ENCODE measurements at regions not wholly inside any gene's neighbourhood (a gene's known extent, or its start where the extent isn't known, plus 50 kb on each side); places are given as distances from the start of the nearest gene placed in this dataset.

DNA sequence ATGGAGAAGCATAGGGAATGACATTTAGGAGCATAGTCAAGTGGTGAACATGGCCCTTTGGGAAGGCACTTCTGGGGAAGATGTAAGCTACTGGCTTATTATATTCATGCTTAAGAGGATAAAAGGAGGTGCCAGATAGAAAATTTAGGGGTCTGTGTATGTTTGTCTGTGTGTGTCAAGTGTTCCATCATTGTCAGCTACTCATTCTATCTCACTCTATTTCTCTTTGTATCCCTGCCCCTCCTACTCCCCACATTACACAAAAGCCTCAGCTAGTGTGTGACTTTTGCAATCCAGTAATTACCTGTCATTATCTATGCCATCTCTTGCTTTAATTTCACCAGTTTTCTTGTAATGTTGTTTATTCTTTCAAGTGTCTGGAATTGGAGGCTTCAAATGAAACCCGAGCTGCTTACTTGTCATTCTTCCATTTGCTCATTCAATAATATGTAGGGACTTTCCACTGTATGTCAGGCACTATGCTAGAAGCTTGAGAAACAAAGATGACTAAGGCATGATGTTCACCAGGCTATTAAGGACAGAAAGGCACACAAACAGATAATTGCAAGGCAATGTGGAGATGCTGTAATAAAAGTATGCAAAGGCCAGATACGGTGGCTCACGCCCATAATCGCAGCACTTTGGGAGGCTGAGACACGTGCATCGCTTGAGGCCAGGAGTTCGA is 229.8 kb upstream of the TEX13C start:
- H3K4me3 ChIP-seq (ENCODE audit: low read depth, low read length) = no peak overlapping the region

DNA sequence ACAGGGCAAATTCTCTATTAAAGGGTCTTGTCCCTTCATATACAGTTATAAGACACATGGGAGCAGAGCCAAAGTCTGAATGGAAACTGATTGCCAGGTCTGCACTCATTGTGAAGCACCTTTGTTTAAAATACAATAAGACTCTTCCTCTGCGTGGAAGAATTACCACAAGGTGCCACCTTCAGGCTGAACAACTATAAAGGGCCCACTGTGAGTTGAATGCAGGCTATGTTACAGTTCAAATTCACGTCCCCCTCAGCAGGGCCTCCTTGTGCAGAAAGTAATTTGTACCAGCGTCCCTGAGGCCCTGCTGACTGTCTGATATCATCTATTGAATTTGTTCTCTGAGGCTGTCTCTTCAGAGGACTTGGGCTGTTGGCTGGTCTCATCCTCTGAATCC is 225.8 kb upstream of the TEX13C start:
- Histone ChIP-seq H3K9ac (ENCODE audit: low read depth, low read length) (no peak overlapping the region), H3K36me3 (ENCODE audit: control insufficient read depth, insufficient read depth, low read length) (no peaks in the 10 kb centered on the region)

More for the DNA sequence above, 229.8 kb upstream of the TEX13C start:
- H3K9me3 ChIP-seq (ENCODE audit: control insufficient read depth, insufficient read depth, low read length) = no peaks in the 10 kb centered on the region
- H3K36me3 ChIP-seq (ENCODE audit: control insufficient read depth, insufficient read depth, low read length) = no peaks in the 10 kb centered on the region
- H3K27me3 ChIP-seq (ENCODE audit: control insufficient read depth, insufficient read depth, low read length) = no peaks in the 10 kb centered on the region
- H3K9ac ChIP-seq (ENCODE audit: low read depth, low read length) = no peak overlapping the region
- H3K4me1 ChIP-seq (ENCODE audit: control insufficient read depth, insufficient read depth, low read length) = no peaks in the 10 kb centered on the region

DNA sequence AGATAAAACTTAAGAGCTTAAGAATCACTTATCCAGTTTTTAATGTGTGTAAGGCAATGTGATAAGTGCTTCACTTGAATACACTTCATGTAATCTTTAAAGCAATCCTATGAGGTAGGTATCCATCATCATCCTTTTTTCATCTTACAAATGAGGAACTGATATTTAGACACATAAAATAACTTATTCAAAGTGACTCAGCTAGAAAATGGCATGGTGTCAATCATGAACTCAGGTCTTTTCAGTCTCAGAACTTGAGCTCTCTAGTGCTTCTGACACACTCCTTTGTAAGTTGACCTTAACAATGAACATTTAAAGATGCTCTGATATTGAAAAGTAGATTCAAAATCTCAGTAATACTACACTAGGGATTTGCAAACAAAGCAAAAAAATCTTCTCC is 224.8 kb upstream of the TEX13C start:
- Histone ChIP-seq H3K4me1 (ENCODE audit: control insufficient read depth, insufficient read depth, low read length) (no peaks in the 10 kb centered on the region), H3K27me3 (ENCODE audit: control insufficient read depth, insufficient read depth, low read length) (no peaks in the 10 kb centered on the region), H3K4me3 (ENCODE audit: low read depth, low read length) (no peak overlapping the region), H3K9me3 (ENCODE audit: control insufficient read depth, insufficient read depth, low read length) (no peaks in the 10 kb centered on the region), H3K36me3 (ENCODE audit: control insufficient read depth, insufficient read depth, low read length) (no peaks in the 10 kb centered on the region), H3K9ac (ENCODE audit: low read depth, low read length) (no peak overlapping the region)

More for the DNA sequence above, 225.8 kb upstream of the TEX13C start:
- Histone ChIP-seq H3K4me3 (ENCODE audit: low read depth, low read length) (no peak overlapping the region), H3K9me3 (ENCODE audit: control insufficient read depth, insufficient read depth, low read length) (no peaks in the 10 kb centered on the region), H3K4me1 (ENCODE audit: control insufficient read depth, insufficient read depth, low read length) (no peaks in the 10 kb centered on the region), H3K27me3 (ENCODE audit: control insufficient read depth, insufficient read depth, low read length) (no peaks in the 10 kb centered on the region)

DNA sequence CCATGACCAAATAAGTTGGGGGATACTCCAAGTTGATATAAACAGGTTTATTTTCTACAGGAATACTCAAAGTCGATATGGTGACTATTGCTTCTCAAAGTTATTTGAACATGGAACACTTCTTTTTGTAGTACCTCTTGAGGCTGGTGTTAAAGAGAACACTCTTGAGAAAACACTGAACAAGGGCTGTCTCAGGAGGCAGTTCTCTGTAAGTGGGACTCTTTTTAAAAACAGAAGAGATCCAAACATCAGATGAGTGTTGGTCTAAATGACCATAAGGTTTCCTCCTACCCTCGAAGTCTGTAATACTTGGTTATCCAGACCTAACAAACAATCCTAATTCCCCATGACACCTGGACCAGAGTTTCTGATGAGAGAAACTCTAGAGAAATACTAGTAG is 223.2 kb upstream of the TEX13C start:
- Histone ChIP-seq H3K4me1 (ENCODE audit: control insufficient read depth, insufficient read depth, low read length) (no peaks in the 10 kb centered on the region), H3K9me3 (ENCODE audit: control insufficient read depth, insufficient read depth, low read length) (no peaks in the 10 kb centered on the region), H3K36me3 (ENCODE audit: control insufficient read depth, insufficient read depth, low read length) (no peaks in the 10 kb centered on the region), H3K9ac (ENCODE audit: low read depth, low read length) (no peak overlapping the region), H3K27me3 (ENCODE audit: control insufficient read depth, insufficient read depth, low read length) (no peaks in the 10 kb centered on the region), H3K4me3 (ENCODE audit: low read depth, low read length) (no peak overlapping the region)

DNA sequence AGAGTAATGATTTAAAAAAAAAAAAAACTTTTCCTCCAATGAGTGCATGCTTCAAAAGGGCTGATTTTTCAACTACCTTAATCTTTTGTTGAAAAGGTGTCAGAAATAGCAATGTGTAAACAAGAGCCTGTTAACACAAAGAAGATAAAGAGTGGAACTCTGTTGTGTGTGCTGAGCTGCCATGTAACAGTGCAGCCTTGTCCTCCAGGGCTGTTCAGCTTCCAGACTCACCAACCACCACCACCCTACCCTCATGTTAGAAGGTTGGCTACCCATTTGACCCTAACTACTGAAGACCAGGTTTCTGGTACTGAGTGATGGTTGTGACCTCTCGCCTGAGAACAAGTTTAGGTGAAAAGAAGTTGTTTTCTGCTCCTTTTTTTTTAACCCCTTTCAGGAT is 222.8 kb upstream of the TEX13C start:
- Histone ChIP-seq H3K4me3 (ENCODE audit: low read depth, low read length) (no peak overlapping the region), H3K9me3 (ENCODE audit: control insufficient read depth, insufficient read depth, low read length) (no peaks in the 10 kb centered on the region), H3K36me3 (ENCODE audit: control insufficient read depth, insufficient read depth, low read length) (no peaks in the 10 kb centered on the region), H3K9ac (ENCODE audit: low read depth, low read length) (no peak overlapping the region), H3K4me1 (ENCODE audit: control insufficient read depth, insufficient read depth, low read length) (no peaks in the 10 kb centered on the region), H3K27me3 (ENCODE audit: control insufficient read depth, insufficient read depth, low read length) (no peaks in the 10 kb centered on the region)

DNA sequence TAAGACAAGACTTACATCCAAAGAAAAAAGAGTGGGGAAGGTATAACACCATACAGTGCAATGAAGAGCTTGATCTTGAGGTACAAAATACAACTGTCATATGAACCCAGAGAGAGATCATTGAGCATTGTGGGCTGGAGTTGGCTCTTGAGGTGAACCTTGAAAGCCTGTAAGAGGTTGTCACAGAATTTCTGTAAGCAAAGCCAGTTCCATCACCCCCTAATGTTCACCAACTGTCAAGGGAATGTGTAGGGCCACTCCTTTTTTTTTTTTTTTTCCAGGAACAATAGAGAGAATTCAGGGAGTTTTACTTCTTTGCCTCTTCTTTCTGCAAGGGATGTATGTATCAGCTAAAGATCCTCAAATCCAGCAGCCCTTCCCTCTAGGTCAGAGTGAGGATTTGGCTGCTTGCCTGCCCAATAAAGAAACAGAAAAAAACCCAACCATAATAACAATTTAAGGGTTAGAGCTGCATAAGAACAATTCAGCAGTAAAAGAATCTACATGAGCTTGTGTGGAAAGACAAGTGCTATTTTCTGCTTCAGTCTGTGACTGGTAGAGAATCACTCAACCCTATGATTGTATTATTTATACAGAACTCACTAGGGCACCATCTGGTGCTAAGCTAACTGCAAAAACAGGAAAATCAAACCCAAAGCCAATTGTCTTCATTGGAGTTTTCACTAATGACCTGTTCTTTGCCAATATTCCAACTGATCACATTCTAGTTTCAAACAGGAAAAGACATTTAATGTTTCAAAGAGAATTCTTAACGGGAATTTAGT is 217.5 kb upstream of the TEX13C start:
- Histone ChIP-seq H3K9ac (ENCODE audit: low read depth, low read length) (no peak overlapping the region), H3K27me3 (ENCODE audit: control insufficient read depth, insufficient read depth, low read length) (no peaks in the 10 kb centered on the region), H3K36me3 (ENCODE audit: control insufficient read depth, insufficient read depth, low read length) (no peaks in the 10 kb centered on the region), H3K4me1 (ENCODE audit: control insufficient read depth, insufficient read depth, low read length) (no peaks in the 10 kb centered on the region), H3K4me3 (ENCODE audit: low read depth, low read length) (no peak overlapping the region), H3K9me3 (ENCODE audit: control insufficient read depth, insufficient read depth, low read length) (no peaks in the 10 kb centered on the region)

DNA sequence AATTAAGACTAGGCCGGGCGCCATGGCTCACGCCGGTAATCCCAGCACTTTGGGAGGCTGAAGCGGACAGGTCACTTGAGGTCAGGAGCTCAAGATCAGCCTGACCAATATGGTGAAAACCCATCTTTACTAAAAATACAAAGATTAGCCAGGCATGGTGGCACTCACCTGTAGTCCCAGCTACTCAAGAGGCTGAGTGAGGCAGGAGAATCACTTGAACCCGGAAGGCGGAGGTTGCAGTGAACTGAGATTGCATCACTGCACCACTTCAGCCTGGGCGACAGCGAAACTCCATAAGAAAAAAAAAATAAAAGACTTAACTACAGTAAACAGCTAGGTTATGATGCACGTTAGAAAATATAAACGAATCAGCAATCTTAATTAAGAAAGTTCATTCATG is 216.0 kb upstream of the TEX13C start:
- no peak overlapping the region for H3K4me3 ChIP-seq (ENCODE audit: low read depth, low read length)
- H3K9me3 ChIP-seq (ENCODE audit: control insufficient read depth, insufficient read depth, low read length) = no peaks in the 10 kb centered on the region
- H3K27me3 ChIP-seq (ENCODE audit: control insufficient read depth, insufficient read depth, low read length) = no peaks in the 10 kb centered on the region
- H3K9ac ChIP-seq (ENCODE audit: low read depth, low read length) = no peak overlapping the region
- no peaks in the 10 kb centered on the region for H3K4me1 ChIP-seq (ENCODE audit: control insufficient read depth, insufficient read depth, low read length)
- no peaks in the 10 kb centered on the region for H3K36me3 ChIP-seq (ENCODE audit: control insufficient read depth, insufficient read depth, low read length)

DNA sequence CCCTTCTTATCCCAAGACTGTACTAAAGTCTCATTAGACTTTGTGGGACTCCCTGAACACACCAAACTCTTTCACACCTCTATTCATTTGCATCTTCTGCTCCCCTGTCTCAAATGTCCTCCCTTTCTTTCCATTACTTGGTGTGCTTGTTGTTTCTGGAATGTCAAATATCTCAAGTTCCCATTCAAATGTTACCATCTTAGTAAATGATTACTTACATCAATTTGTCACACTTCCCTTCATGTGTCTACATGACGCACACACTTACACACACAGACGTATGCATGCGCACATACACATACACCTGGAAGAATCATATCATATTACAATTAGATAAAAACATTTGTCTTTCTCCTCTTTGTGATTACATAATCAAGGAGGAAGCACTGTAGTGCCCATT is 210.8 kb upstream of the TEX13C start:
- no peaks in the 10 kb centered on the region for H3K27me3 ChIP-seq (ENCODE audit: control insufficient read depth, insufficient read depth, low read length)
- H3K9ac ChIP-seq (ENCODE audit: low read depth, low read length) = no peak overlapping the region
- no peaks in the 10 kb centered on the region for H3K4me1 ChIP-seq (ENCODE audit: control insufficient read depth, insufficient read depth, low read length)
- H3K9me3 ChIP-seq (ENCODE audit: control insufficient read depth, insufficient read depth, low read length) = no peaks in the 10 kb centered on the region
- H3K4me3 ChIP-seq (ENCODE audit: low read depth, low read length) = no peak overlapping the region
- H3K36me3 ChIP-seq (ENCODE audit: control insufficient read depth, insufficient read depth, low read length) = no peaks in the 10 kb centered on the region

DNA sequence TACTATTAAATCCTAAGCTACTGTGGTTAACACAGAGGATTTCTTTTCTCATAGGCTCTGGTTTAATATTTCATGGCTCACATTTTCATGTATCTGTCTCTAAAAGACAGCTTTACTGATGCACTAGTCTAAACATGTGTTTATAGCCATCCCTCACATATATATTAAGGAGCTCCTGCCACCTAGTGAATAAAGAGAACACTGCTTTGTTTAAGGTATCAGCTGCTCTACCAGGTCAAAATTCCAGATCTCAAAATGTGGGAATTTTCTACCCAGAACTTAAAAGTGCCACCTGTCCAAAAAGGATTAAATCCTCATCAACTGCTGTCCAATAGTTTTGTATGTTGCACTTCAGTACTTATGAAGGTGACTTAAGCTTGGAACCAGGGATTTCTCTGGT is 188.5 kb upstream of the TEX13C start:
- Histone ChIP-seq H3K4me1 (ENCODE audit: control insufficient read depth, insufficient read depth, low read length) (no peaks in the 10 kb centered on the region), H3K27me3 (ENCODE audit: control insufficient read depth, insufficient read depth, low read length) (no peaks in the 10 kb centered on the region)

DNA sequence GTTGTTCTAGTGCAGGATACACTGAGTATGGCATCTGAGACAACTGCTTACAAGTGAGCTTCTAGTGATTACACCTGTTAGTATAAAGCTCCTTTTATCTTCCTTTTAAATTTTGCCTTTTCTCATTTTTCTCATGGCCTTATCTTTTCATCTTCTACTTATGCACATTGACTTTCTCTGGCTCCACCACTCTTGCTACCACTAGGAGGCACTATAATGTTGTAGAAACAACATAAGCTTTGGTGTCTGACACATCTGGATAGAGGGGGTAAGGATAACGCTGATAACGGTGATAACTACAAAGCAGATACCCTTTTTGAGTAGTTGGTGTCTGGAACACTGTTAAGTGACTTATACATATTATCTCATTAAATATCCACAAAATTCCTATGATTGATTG is 187.4 kb upstream of the TEX13C start:
- Histone ChIP-seq H3K4me1 (ENCODE audit: control insufficient read depth, insufficient read depth, low read length) (no peaks in the 10 kb centered on the region), H3K4me3 (ENCODE audit: low read depth, low read length) (no peak overlapping the region), H3K27me3 (ENCODE audit: control insufficient read depth, insufficient read depth, low read length) (no peaks in the 10 kb centered on the region), H3K9ac (ENCODE audit: low read depth, low read length) (no peak overlapping the region), H3K9me3 (ENCODE audit: control insufficient read depth, insufficient read depth, low read length) (no peaks in the 10 kb centered on the region), H3K36me3 (ENCODE audit: control insufficient read depth, insufficient read depth, low read length) (no peaks in the 10 kb centered on the region)

More for the DNA sequence above, 188.5 kb upstream of the TEX13C start:
- no peaks in the 10 kb centered on the region for H3K36me3 ChIP-seq (ENCODE audit: control insufficient read depth, insufficient read depth, low read length)
- H3K9ac ChIP-seq (ENCODE audit: low read depth, low read length) = no peak overlapping the region
- no peaks in the 10 kb centered on the region for H3K9me3 ChIP-seq (ENCODE audit: control insufficient read depth, insufficient read depth, low read length)
- no peak overlapping the region for H3K4me3 ChIP-seq (ENCODE audit: low read depth, low read length)

DNA sequence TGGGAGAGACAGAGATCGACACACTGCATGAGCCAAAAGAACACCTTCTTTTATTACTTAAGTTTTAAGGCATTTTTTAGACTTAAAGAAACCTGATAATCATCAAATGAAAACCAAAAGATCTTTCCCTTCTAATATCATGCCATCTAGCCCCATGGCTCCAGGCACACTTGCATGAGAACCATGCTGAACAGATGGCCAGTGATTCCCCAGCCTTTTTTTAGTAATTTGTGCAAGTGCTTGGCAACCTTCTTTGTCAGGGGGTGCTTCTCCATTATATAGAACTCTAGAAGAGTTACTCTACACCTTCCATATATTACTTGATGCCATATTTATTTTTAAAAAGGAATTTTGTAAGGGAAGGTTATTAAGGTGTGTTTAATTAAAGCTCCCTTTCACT is 182.2 kb upstream of the TEX13C start:
- Histone ChIP-seq H3K4me1 (ENCODE audit: control insufficient read depth, insufficient read depth, low read length) (no peaks in the 10 kb centered on the region), H3K4me3 (ENCODE audit: low read depth, low read length) (no peak overlapping the region), H3K27me3 (ENCODE audit: control insufficient read depth, insufficient read depth, low read length) (no peaks in the 10 kb centered on the region), H3K9ac (ENCODE audit: low read depth, low read length) (no peak overlapping the region), H3K9me3 (ENCODE audit: control insufficient read depth, insufficient read depth, low read length) (no peaks in the 10 kb centered on the region), H3K36me3 (ENCODE audit: control insufficient read depth, insufficient read depth, low read length) (no peaks in the 10 kb centered on the region)

DNA sequence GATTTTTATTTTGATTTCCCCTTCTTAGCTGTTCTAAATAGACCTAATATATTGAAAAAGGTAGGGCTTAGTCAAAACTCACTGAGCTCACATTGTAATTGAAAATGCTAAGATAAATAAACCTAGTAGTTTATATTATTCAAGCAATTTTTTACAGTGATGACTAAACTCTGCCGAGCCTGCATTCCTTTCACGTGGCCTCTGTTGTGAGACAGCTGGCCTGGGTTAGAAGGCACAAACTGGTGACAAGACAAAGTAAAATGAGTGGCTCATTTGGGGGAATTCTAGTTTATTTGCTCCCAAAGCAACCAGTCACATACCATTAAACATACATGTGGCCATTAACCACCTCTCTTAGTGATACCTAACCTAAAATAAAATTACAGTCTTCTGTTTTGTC is 169.4 kb upstream of the TEX13C start:
- H3K9ac ChIP-seq (ENCODE audit: low read depth, low read length) = no peak overlapping the region
- H3K4me3 ChIP-seq (ENCODE audit: low read depth, low read length) = no peak overlapping the region
- H3K9me3 ChIP-seq (ENCODE audit: control insufficient read depth, insufficient read depth, low read length) = no peaks in the 10 kb centered on the region
- H3K27me3 ChIP-seq (ENCODE audit: control insufficient read depth, insufficient read depth, low read length) = no peaks in the 10 kb centered on the region
- peaks cover 13% of the 10 kb centered on the region for H3K4me1 ChIP-seq (ENCODE audit: control insufficient read depth, insufficient read depth, low read length)
- no peaks in the 10 kb centered on the region for H3K36me3 ChIP-seq (ENCODE audit: control insufficient read depth, insufficient read depth, low read length)

Data from iPS-15b (cell line).